ENCODE measurements at regions not wholly inside any gene's neighbourhood (a gene's known extent, or its start where the extent isn't known, plus 50 kb on each side); places are given as distances from the start of the nearest gene placed in this dataset.
"Not testable (repeated sequence)": the region's sequence is repeated elsewhere in the genome, so short reads cannot be mapped to it uniquely, and the experiment has no call there.

- TF ChIP-seq CTCF (IDR thresholded peaks at IDR 0.05) = no peak
- Histone ChIP-seq H3K9me3 (ENCODE audit: control insufficient read depth, low read length) (no peaks in the 10 kb centered on the region), H3K36me3 (ENCODE audit: control insufficient read depth, insufficient read depth, low read length) (no peaks in the 10 kb centered on the region), H3K27ac (no peak overlapping the region), H3K4me2 (ENCODE audit: low read length) (no peak overlapping the region), H3K79me2 (no peaks in the 10 kb centered on the region), H2AFZ (no peak overlapping the region), H3K4me1 (no peaks in the 10 kb centered on the region), H3K4me3 (ENCODE audit: low read depth, low read length) (no peak overlapping the region), H3K9ac (no peak overlapping the region), H3K27me3 (ENCODE audit: control insufficient read depth, insufficient read depth, low read length) (no peaks in the 10 kb centered on the region)
Observed at GRCh38 chr12:124091835-124092234, 118.8 kb downstream of the ZNF664 start.

GRCh38 chr12:124092532-124092931 is 119.5 kb downstream of the ZNF664 start:
- not testable (repeated sequence) for H3K4me2 ChIP-seq (ENCODE audit: low read length); H3K36me3 ChIP-seq (ENCODE audit: control insufficient read depth, insufficient read depth, low read length); H3K27me3 ChIP-seq (ENCODE audit: control insufficient read depth, insufficient read depth, low read length); H3K79me2 ChIP-seq; H3K4me1 ChIP-seq; H3K4me3 ChIP-seq (ENCODE audit: low read depth, low read length); H3K9me3 ChIP-seq (ENCODE audit: control insufficient read depth, low read length); H3K27ac ChIP-seq; H2AFZ ChIP-seq; H3K9ac ChIP-seq

GRCh38 chr12:124093297-124093696 is 120.3 kb downstream of the ZNF664 start:
- no peaks in the 10 kb centered on the region for H3K4me1 ChIP-seq

GRCh38 chr12:124094188-124094587 is 121.2 kb downstream of the ZNF664 start:
- H3K27me3 ChIP-seq (ENCODE audit: control insufficient read depth, insufficient read depth, low read length) = no peaks in the 10 kb centered on the region
- no peak for TF ChIP-seq CTCF (IDR thresholded peaks at IDR 0.05)
- no peak overlapping the region for H3K27ac ChIP-seq
- H2AFZ ChIP-seq = no peak overlapping the region
- no peaks in the 10 kb centered on the region for H3K79me2 ChIP-seq
- no peak overlapping the region for H3K4me3 ChIP-seq (ENCODE audit: low read depth, low read length)
- no peaks in the 10 kb centered on the region for H3K36me3 ChIP-seq (ENCODE audit: control insufficient read depth, insufficient read depth, low read length)
- no peak overlapping the region for H3K4me2 ChIP-seq (ENCODE audit: low read length)
- H3K4me1 ChIP-seq = no peaks in the 10 kb centered on the region
- no peaks in the 10 kb centered on the region for H3K9me3 ChIP-seq (ENCODE audit: control insufficient read depth, low read length)
- H3K9ac ChIP-seq = no peak overlapping the region

More at GRCh38 chr12:124093297-124093696, 120.3 kb downstream of the ZNF664 start:
- no peak overlapping the region for H2AFZ ChIP-seq
- H3K4me3 ChIP-seq (ENCODE audit: low read depth, low read length) = no peak overlapping the region
- H3K4me2 ChIP-seq (ENCODE audit: low read length) = no peak overlapping the region
- TF ChIP-seq CTCF (IDR thresholded peaks at IDR 0.05) = no peak
- no peaks in the 10 kb centered on the region for H3K79me2 ChIP-seq
- no peaks in the 10 kb centered on the region for H3K9me3 ChIP-seq (ENCODE audit: control insufficient read depth, low read length)
- H3K27ac ChIP-seq = no peak overlapping the region
- no peaks in the 10 kb centered on the region for H3K36me3 ChIP-seq (ENCODE audit: control insufficient read depth, insufficient read depth, low read length)
- no peaks in the 10 kb centered on the region for H3K27me3 ChIP-seq (ENCODE audit: control insufficient read depth, insufficient read depth, low read length)
- no peak overlapping the region for H3K9ac ChIP-seq

- Histone ChIP-seq H3K9ac (no peak overlapping the region), H3K4me1 (no peaks in the 10 kb centered on the region), H3K27ac (no peak overlapping the region), H3K4me3 (ENCODE audit: low read depth, low read length) (no peak overlapping the region), H3K4me2 (ENCODE audit: low read length) (no peak overlapping the region), H2AFZ (no peak overlapping the region), H3K79me2 (no peaks in the 10 kb centered on the region), H3K36me3 (ENCODE audit: control insufficient read depth, insufficient read depth, low read length) (no peaks in the 10 kb centered on the region), H3K27me3 (ENCODE audit: control insufficient read depth, insufficient read depth, low read length) (no peaks in the 10 kb centered on the region), H3K9me3 (ENCODE audit: control insufficient read depth, low read length) (no peaks in the 10 kb centered on the region)
- TF ChIP-seq CTCF (IDR thresholded peaks at IDR 0.05) = no peak
Observed at GRCh38 chr12:124094733-124095132, 121.7 kb downstream of the ZNF664 start.

Data from parathyroid adenoma (tissue), 2 donors.